ENCODE measurements at regions not wholly inside any gene's neighbourhood (a gene's known extent, or its start where the extent isn't known, plus 50 kb on each side); places are given as distances from the start of the nearest gene placed in this dataset.

DNA sequence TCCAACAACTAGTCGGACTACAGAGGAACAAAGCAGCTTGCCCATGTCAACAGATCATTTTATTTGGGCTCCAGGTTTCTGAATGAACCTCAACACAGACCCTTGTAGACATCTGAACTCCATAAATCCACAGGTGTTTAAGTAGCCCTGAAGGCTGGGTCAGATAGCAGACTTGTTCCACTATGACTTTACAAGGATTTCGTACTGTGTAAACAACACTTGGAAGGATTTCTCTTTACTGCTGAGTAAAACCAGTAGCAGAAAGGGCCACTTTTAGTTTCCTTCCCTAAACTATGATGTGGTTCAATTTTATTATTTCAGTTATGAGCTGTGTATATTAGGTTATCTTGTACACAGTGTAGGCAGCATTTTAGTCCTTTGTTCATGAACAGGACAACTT, 316.4 kb upstream of the ADGRL2 start:
- no peaks in the 10 kb centered on the region for H3K27me3 ChIP-seq (ENCODE audit: control insufficient read depth, insufficient read depth, low read length, poor library complexity, severe bottlenecking)
- peaks cover 2% of the 10 kb centered on the region for H3K9me3 ChIP-seq (ENCODE audit: control insufficient read depth, low read length)
- no peak overlapping the region for H3K4me3 ChIP-seq (ENCODE audit: insufficient read depth, low read depth, low read length)
- WGBS, 2 experiments, result 91 to 96% methylated on average over 2 of the region's 2 CpGs
- H3K4me1 ChIP-seq (ENCODE audit: control insufficient read depth, insufficient read depth, low read length), result no peaks in the 10 kb centered on the region
- no peaks in the 10 kb centered on the region for H3K36me3 ChIP-seq (ENCODE audit: control insufficient read depth, insufficient read depth, low read length)
- no peak overlapping the region for H3K27ac ChIP-seq (ENCODE audit: insufficient read depth, low read depth, low read length, poor library complexity, severe bottlenecking)

DNA sequence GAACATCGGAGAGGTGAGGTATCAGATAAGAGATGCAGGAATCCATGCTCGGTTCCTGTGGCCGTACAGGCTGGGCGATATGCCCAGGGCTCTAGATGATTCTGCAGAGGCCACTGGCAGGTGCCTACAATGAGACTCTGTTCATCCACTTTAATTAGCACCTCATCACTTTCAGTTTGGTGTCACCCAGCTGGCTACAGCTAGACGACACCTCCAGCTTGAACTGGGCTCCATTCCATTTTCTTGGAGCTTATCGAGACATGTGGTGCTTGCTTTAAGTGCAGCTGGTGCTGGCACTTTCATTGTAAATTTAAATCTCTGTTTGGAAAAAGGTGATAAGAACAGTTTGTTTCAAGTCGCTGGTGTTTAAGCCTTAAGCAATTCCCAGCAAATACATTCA, 322.5 kb upstream of the ADGRL2 start:
- Histone ChIP-seq H3K4me3 (ENCODE audit: insufficient read depth, low read depth, low read length) (no peak overlapping the region), H3K27ac (ENCODE audit: insufficient read depth, low read depth, low read length, poor library complexity, severe bottlenecking) (no peak overlapping the region)
- 78 to 81% methylated on average over 7 of the region's 7 CpGs for WGBS, 2 experiments

DNA sequence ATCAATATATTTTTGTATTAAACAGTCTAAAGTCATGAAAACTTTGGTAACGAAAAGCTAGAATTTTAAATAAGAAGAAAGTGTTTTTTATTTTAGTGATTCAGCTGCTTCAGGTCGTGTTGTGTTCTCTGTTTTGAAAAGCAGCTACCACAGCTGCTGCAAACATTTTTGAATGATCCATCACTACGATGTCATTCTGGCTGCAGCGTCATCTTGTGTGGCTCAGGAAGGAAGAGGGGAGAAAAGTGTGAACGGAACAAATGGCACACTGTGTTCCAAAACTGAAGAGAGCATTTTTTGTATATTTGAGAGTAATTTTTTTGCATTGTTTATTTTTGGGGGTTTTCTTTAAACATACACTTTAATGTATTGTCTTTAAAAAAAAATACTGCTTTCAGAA, 323.0 kb upstream of the ADGRL2 start:
- Histone ChIP-seq H3K36me3 (ENCODE audit: control insufficient read depth, insufficient read depth, low read length) (no peaks in the 10 kb centered on the region), H3K27me3 (ENCODE audit: control insufficient read depth, insufficient read depth, low read length, poor library complexity, severe bottlenecking) (no peaks in the 10 kb centered on the region), H3K4me1 (ENCODE audit: control insufficient read depth, insufficient read depth, low read length) (peaks cover 6% of the 10 kb centered on the region), H3K4me3 (ENCODE audit: insufficient read depth, low read depth, low read length) (no peak overlapping the region), H3K27ac (ENCODE audit: insufficient read depth, low read depth, low read length, poor library complexity, severe bottlenecking) (no peak overlapping the region), H3K9me3 (ENCODE audit: control insufficient read depth, low read length) (no peaks in the 10 kb centered on the region)
- WGBS, 2 experiments, result 85 to 89% methylated on average over 5 of the region's 5 CpGs

More for the DNA sequence above, 322.5 kb upstream of the ADGRL2 start:
- no peaks in the 10 kb centered on the region for H3K9me3 ChIP-seq (ENCODE audit: control insufficient read depth, low read length)
- no peaks in the 10 kb centered on the region for H3K36me3 ChIP-seq (ENCODE audit: control insufficient read depth, insufficient read depth, low read length)
- peaks cover 4% of the 10 kb centered on the region for H3K4me1 ChIP-seq (ENCODE audit: control insufficient read depth, insufficient read depth, low read length)
- H3K27me3 ChIP-seq (ENCODE audit: control insufficient read depth, insufficient read depth, low read length, poor library complexity, severe bottlenecking), result no peaks in the 10 kb centered on the region

DNA sequence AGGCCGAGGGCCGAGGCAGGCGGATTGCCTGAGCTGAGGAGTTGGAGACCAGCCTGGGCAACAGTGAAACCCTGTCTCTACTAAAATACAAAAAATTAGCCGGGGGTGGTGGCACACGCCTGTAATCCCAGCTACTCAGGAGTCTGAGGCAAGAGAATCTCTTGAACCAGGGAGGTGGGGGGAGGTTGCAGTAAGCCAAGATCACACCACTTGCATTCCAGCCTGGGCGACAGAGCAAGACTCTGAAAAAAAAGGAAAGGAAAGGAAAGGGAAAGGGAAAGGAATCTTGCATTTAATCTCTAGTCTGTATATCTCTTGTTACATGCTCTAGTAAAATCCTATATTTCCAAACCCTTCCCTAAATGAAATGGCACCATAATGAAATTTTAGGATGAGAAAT, 328.3 kb upstream of the ADGRL2 start:
- Histone ChIP-seq H3K36me3 (ENCODE audit: control insufficient read depth, insufficient read depth, low read length) (no peaks in the 10 kb centered on the region), H3K27me3 (ENCODE audit: control insufficient read depth, insufficient read depth, low read length, poor library complexity, severe bottlenecking) (no peaks in the 10 kb centered on the region), H3K9me3 (ENCODE audit: control insufficient read depth, low read length) (no peaks in the 10 kb centered on the region), H3K27ac (ENCODE audit: insufficient read depth, low read depth, low read length, poor library complexity, severe bottlenecking) (no peak overlapping the region), H3K4me3 (ENCODE audit: insufficient read depth, low read depth, low read length) (no peak overlapping the region), H3K4me1 (ENCODE audit: control insufficient read depth, insufficient read depth, low read length) (peaks cover 33% of the 10 kb centered on the region)
- WGBS, 2 experiments, result 89% methylated on average over 6 of the region's 6 CpGs

DNA sequence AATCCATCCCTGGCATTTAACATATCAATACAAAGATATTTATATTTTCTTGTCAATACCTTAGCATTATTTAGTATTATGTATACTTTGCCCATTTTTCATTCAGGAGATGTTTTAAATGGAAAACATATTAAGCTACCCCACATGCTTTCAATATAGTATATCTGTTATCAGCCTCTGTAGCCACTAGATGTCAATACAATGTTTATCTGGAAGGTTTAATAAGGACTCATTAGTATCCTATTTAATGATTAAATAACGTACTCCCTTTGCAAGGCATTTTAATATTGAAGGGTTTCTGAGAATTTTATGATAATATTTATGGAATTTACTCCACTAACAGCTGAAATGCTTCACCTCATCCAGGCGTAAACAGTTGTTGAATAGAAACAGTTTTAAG, 329.5 kb upstream of the ADGRL2 start:
- H3K27me3 ChIP-seq (ENCODE audit: control insufficient read depth, insufficient read depth, low read length, poor library complexity, severe bottlenecking), result no peaks in the 10 kb centered on the region
- H3K36me3 ChIP-seq (ENCODE audit: control insufficient read depth, insufficient read depth, low read length), result no peaks in the 10 kb centered on the region
- 92 to 97% methylated on average over 1 to 2 of the region's 2 CpGs for WGBS, 2 experiments
- H3K27ac ChIP-seq (ENCODE audit: insufficient read depth, low read depth, low read length, poor library complexity, severe bottlenecking), result no peak overlapping the region
- peaks cover 44% of the 10 kb centered on the region for H3K4me1 ChIP-seq (ENCODE audit: control insufficient read depth, insufficient read depth, low read length)
- H3K9me3 ChIP-seq (ENCODE audit: control insufficient read depth, low read length), result no peaks in the 10 kb centered on the region
- no peak overlapping the region for H3K4me3 ChIP-seq (ENCODE audit: insufficient read depth, low read depth, low read length)

DNA sequence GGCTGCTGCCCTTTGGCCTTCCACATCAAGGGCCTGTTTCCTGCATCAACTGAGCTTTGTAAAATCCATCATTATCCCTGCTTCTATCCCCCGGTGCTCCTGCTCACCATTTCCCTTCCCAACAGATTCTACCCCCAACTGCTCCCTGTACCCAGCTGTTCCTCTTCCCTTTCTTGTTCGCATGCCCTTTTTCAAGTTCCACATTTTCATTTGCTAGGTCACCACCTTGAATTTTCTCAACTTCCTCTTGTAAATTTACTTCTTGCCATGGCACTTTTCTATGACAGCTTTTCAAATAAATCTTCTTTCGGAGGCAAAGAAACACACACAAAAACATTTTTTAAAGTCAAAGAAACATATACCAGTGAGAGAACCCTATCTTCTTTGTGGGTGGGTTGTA, 330.5 kb upstream of the ADGRL2 start:
- H3K4me1 ChIP-seq (ENCODE audit: control insufficient read depth, insufficient read depth, low read length), result peaks cover 49% of the 10 kb centered on the region
- WGBS, 2 experiments, result 60 to 62% methylated on average over 3 of the region's 3 CpGs
- H3K27ac ChIP-seq (ENCODE audit: insufficient read depth, low read depth, low read length, poor library complexity, severe bottlenecking), result no peak overlapping the region

DNA sequence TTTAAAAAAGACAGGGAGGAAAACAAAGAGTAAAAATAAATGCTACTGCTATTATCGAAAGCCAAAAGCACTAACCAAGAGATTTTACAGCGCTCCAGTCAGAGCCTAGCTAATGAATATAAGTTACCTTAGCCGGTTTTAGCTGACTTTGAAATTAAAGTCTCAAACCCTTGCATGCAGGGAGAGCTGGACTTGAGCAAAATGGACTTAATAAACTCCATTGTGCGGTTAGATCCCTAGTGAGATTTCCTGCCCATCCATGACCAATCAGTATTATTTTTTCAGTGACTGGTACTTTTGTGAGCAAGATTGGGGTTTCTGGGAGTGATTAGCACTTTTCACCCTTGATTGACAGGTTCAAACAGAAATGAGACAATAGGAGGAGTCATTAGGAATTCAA, 333.4 kb upstream of the ADGRL2 start:
- Histone ChIP-seq H3K36me3 (ENCODE audit: control insufficient read depth, insufficient read depth, low read length) (no peaks in the 10 kb centered on the region), H3K9me3 (ENCODE audit: control insufficient read depth, low read length) (no peaks in the 10 kb centered on the region), H3K27me3 (ENCODE audit: control insufficient read depth, insufficient read depth, low read length, poor library complexity, severe bottlenecking) (no peaks in the 10 kb centered on the region), H3K4me1 (ENCODE audit: control insufficient read depth, insufficient read depth, low read length) (peaks cover 67% of the 10 kb centered on the region), H3K27ac (ENCODE audit: insufficient read depth, low read depth, low read length, poor library complexity, severe bottlenecking) (peak overlapping the region; percentile 62), H3K4me3 (ENCODE audit: insufficient read depth, low read depth, low read length) (no peak overlapping the region)
- 55 to 59% methylated on average over 4 of the region's 4 CpGs for WGBS, 2 experiments

More for the DNA sequence above, 330.5 kb upstream of the ADGRL2 start:
- Histone ChIP-seq H3K27me3 (ENCODE audit: control insufficient read depth, insufficient read depth, low read length, poor library complexity, severe bottlenecking) (no peaks in the 10 kb centered on the region), H3K4me3 (ENCODE audit: insufficient read depth, low read depth, low read length) (no peak overlapping the region), H3K36me3 (ENCODE audit: control insufficient read depth, insufficient read depth, low read length) (no peaks in the 10 kb centered on the region), H3K9me3 (ENCODE audit: control insufficient read depth, low read length) (no peaks in the 10 kb centered on the region)

DNA sequence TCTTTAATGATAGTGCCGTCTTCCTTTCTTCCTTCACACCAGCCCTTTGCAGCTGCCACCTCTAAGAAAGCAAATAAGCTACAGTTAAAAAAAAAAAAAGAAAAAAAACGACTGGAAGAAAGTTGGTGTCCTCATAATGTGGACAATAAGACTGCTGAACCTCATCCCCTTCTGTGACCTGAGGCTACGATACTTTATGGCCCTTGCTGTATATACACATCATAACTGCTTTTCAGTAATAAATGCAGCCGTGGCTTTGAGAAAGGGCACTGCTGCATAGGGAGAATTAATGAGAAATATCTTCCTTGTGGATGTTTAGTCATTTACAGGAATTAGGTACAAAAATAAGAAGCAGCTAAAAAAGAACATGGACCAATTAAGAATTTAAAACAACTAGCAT, 333.8 kb upstream of the ADGRL2 start:
- H3K9me3 ChIP-seq (ENCODE audit: control insufficient read depth, low read length), result no peaks in the 10 kb centered on the region
- H3K4me1 ChIP-seq (ENCODE audit: control insufficient read depth, insufficient read depth, low read length), result peaks cover 67% of the 10 kb centered on the region
- 80 to 100% methylated on average over 1 to 4 of the region's 4 CpGs for WGBS, 2 experiments
- H3K4me3 ChIP-seq (ENCODE audit: insufficient read depth, low read depth, low read length), result no peak overlapping the region
- H3K27ac ChIP-seq (ENCODE audit: insufficient read depth, low read depth, low read length, poor library complexity, severe bottlenecking), result peak overlapping the region; percentile 62
- no peaks in the 10 kb centered on the region for H3K27me3 ChIP-seq (ENCODE audit: control insufficient read depth, insufficient read depth, low read length, poor library complexity, severe bottlenecking)
- no peaks in the 10 kb centered on the region for H3K36me3 ChIP-seq (ENCODE audit: control insufficient read depth, insufficient read depth, low read length)

DNA sequence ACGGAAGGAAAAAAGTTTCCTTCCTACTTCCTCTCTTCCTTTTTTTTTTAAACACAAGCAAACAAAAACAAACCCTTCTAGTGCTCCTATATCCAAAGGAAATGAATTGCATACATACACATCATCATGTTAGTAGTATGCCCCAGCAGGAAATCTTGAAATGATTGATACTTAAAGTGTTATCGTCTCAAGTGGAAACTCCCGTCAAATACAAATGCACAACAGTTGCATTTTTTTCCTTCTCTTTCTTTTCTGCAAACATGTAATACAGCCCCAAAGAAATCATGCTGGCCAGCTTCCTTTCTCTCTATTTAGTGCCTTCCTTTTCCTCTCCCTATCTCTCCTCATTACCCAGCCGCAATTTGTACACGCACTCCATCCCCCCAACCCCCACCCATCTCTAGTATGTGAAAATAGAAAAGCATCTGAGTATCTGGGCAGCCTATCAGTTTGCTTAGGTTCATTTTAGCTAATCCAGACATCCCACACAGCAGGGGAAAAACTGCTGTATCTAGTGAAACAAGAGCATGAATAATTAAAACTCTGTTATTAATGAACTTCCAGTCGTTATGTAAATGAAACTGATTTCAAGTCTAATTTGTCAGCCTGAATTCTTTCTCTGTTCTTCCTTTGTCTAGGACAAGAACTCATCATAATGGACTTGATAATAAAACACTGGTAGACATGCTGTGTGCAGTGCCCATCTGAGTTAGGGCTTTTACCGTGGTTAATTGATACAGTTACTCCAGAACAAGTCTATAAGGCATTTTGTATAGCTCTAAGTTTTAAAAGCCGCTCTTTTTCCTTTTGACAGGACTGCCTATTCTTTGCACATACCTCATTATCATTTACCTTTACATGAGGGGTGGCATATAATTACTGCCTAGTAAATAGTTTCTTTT, 336.5 kb upstream of the ADGRL2 start:
- H3K27ac ChIP-seq (ENCODE audit: insufficient read depth, low read depth, low read length, poor library complexity, severe bottlenecking), result no peak overlapping the region
- 85 to 93% methylated on average over 5 to 8 of the region's 8 CpGs for WGBS, 2 experiments
- no peaks in the 10 kb centered on the region for H3K27me3 ChIP-seq (ENCODE audit: control insufficient read depth, insufficient read depth, low read length, poor library complexity, severe bottlenecking)
- H3K4me1 ChIP-seq (ENCODE audit: control insufficient read depth, insufficient read depth, low read length), result peaks cover 53% of the 10 kb centered on the region
- no peaks in the 10 kb centered on the region for H3K36me3 ChIP-seq (ENCODE audit: control insufficient read depth, insufficient read depth, low read length)
- H3K9me3 ChIP-seq (ENCODE audit: control insufficient read depth, low read length), result no peaks in the 10 kb centered on the region
- no peak overlapping the region for H3K4me3 ChIP-seq (ENCODE audit: insufficient read depth, low read depth, low read length)

DNA sequence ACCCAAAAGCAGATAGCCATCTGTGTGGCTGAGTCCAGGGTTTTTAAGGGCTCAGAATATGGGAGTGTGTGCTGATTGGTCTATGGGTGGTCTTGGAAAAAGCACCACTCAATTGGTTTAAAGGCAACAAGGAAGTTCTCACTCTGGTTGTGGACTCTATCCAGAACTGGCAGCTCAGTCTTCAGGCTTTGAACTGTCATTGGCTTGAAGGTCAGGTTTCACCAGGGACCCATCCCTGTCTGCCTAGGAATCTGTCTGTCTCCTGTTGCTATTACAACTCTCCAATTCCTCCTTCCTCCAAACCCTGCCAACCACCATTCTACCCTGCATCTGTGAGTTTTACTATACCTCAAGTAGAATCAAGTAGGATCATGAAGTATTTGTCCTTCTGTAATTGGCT, 341.7 kb upstream of the ADGRL2 start:
- peaks cover 12% of the 10 kb centered on the region for H3K4me1 ChIP-seq (ENCODE audit: control insufficient read depth, insufficient read depth, low read length)
- H3K4me3 ChIP-seq (ENCODE audit: insufficient read depth, low read depth, low read length), result no peak overlapping the region
- no peak overlapping the region for H3K27ac ChIP-seq (ENCODE audit: insufficient read depth, low read depth, low read length, poor library complexity, severe bottlenecking)
- no peaks in the 10 kb centered on the region for H3K9me3 ChIP-seq (ENCODE audit: control insufficient read depth, low read length)
- no peaks in the 10 kb centered on the region for H3K36me3 ChIP-seq (ENCODE audit: control insufficient read depth, insufficient read depth, low read length)
- H3K27me3 ChIP-seq (ENCODE audit: control insufficient read depth, insufficient read depth, low read length, poor library complexity, severe bottlenecking), result no peaks in the 10 kb centered on the region
